T-helper 2 cell (primary cell): ENCODE measurements at regions not wholly inside any gene's neighbourhood (a gene's known extent, or its start where the extent isn't known, plus 50 kb on each side); places are given as distances from the start of the nearest gene placed in this dataset.

Source experiments
- DNase-seq, 5 experiments: peaks; one replicate each; pipeline versions ENCODE4 v3.0.0 to v3.0.0-alpha.2; 2012 to 2022

GRCh38 chr5:124300815-124301621 lies 445.4 kb downstream of the ZNF608 start:
- no peak for DNase-seq

- no peak for DNase-seq
Observed at GRCh38 chr5:124297826-124298225, 448.6 kb downstream of the ZNF608 start.

GRCh38 chr5:124292322-124292855 lies 454.1 kb downstream of the ZNF608 start:
- no peak for DNase-seq

- DNase-seq, result no peak
Observed at GRCh38 chr5:124289641-124290311, 456.7 kb downstream of the ZNF608 start.

GRCh38 chr5:124289130-124289529 lies 457.3 kb downstream of the ZNF608 start:
- DNase-seq, result no peak

- DNase-seq, result no peak
Observed at GRCh38 chr5:124287813-124288212, 458.6 kb downstream of the ZNF608 start.

- no peak for DNase-seq
Observed at GRCh38 chr5:124285733-124286132, 460.7 kb downstream of the ZNF608 start.

- no peak for DNase-seq
Observed at GRCh38 chr5:124285071-124285470, 461.4 kb downstream of the ZNF608 start.

- no peak for DNase-seq
Observed at GRCh38 chr5:124283031-124283430, 463.4 kb downstream of the ZNF608 start.

- DNase-seq, result no peak
Observed at GRCh38 chr5:124280079-124280478, 466.4 kb downstream of the ZNF608 start.

- DNase-seq, result no peak
Observed at GRCh38 chr5:124279146-124279876, 467.1 kb downstream of the ZNF608 start.

- no peak for DNase-seq
Observed at GRCh38 chr5:124278636-124279035, 467.8 kb downstream of the ZNF608 start.

- DNase-seq, result no peak
Observed at GRCh38 chr5:124277767-124278545, 468.5 kb downstream of the ZNF608 start.

GRCh38 chr5:124276166-124276565 lies 470.3 kb downstream of the ZNF608 start:
- DNase-seq, result no peak

GRCh38 chr5:124274949-124275348 lies 471.5 kb downstream of the ZNF608 start:
- no peak for DNase-seq

- no peak for DNase-seq
Observed at GRCh38 chr5:124264499-124264898, 481.9 kb downstream of the ZNF608 start.

GRCh38 chr5:124263680-124264491 lies 482.6 kb downstream of the ZNF608 start:
- DNase-seq, result no peak

- DNase-seq, result no peak
Observed at GRCh38 chr5:124262991-124263571, 483.4 kb downstream of the ZNF608 start.

GRCh38 chr5:124262470-124262869 lies 484.0 kb downstream of the ZNF608 start:
- DNase-seq, result no peak

GRCh38 chr5:124261848-124262247 lies 484.6 kb downstream of the ZNF608 start:
- DNase-seq, result no peak

- DNase-seq, result no peak
Observed at GRCh38 chr5:124260921-124261515, 485.4 kb downstream of the ZNF608 start.
